Neural cell (in vitro differentiated cells): ENCODE measurements at regions not wholly inside any gene's neighbourhood (a gene's known extent, or its start where the extent isn't known, plus 50 kb on each side); places are given as distances from the start of the nearest gene placed in this dataset.

Experiments used
- EP300 ChIP-seq: fragments of 450-650 bp; conservative IDR thresholded peaks from 2 replicates; pipeline ENCODE4 v1.6.1; 2014; ENCODE audit warnings: antibody characterized with exemption, mild to moderate bottlenecking, moderate library complexity; ENCODE audit not compliant: poor library complexity, severe bottlenecking
- POLR2AphosphoS5 ChIP-seq: IDR thresholded peaks from 2 replicates; pipeline ENCODE4 v1.6.1; 2012
- RAD21 ChIP-seq: fragments of 450-650 bp; conservative IDR thresholded peaks from 2 replicates; pipeline ENCODE4 v1.6.1; 2014; ENCODE audit warnings: antibody characterized with exemption, mild to moderate bottlenecking, moderate library complexity
- TAF1 ChIP-seq: IDR thresholded peaks from 2 replicates; pipeline ENCODE4 v1.6.1; 2012; ENCODE audit warnings: low read depth
- TF ChIP-seq, protein P1 (sequence below): fragments of 450-650 bp; IDR thresholded peaks from 2 replicates; pipeline ENCODE4 v1.5.1; 2014; ENCODE audit warnings: antibody characterized with exemption, mild to moderate bottlenecking, moderate library complexity; ENCODE audit not compliant: poor library complexity, severe bottlenecking

DNA sequence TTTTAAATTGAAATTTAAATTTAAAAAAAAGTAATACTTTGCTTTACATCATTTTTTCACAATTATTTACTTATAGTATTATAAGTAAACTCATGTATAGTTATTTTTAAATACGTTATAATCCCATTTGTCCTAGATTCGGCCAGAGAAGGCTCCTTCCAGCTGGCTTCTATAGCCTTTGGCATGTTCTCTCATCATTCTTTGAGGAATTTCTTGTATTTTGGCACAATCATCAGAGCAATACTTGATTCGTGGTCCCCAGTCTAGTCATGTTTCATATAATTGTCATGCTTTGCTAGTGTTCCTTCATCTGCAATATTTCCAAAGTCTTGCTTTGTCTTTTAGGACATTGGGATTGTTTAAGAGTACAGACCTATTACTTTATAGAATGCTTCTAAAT is 1037.9 kb upstream of the AGA start:
- TF ChIP-seq, protein P1, sequence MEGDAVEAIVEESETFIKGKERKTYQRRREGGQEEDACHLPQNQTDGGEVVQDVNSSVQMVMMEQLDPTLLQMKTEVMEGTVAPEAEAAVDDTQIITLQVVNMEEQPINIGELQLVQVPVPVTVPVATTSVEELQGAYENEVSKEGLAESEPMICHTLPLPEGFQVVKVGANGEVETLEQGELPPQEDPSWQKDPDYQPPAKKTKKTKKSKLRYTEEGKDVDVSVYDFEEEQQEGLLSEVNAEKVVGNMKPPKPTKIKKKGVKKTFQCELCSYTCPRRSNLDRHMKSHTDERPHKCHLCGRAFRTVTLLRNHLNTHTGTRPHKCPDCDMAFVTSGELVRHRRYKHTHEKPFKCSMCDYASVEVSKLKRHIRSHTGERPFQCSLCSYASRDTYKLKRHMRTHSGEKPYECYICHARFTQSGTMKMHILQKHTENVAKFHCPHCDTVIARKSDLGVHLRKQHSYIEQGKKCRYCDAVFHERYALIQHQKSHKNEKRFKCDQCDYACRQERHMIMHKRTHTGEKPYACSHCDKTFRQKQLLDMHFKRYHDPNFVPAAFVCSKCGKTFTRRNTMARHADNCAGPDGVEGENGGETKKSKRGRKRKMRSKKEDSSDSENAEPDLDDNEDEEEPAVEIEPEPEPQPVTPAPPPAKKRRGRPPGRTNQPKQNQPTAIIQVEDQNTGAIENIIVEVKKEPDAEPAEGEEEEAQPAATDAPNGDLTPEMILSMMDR = no peak
- TF ChIP-seq TAF1 (no peak), RAD21 (no peak), EP300 (no peak), POLR2AphosphoS5 (no peak)
